Body of pancreas (tissue), 4 donors: ENCODE measurements at regions not wholly inside any gene's neighbourhood (a gene's known extent, or its start where the extent isn't known, plus 50 kb on each side); places are given as distances from the start of the nearest gene placed in this dataset.

Source experiments
- POLR2A ChIP-seq, 3 donors: fragments of 450-650 bp; IDR thresholded peaks; one replicate each; pipeline ENCODE4 v1.6.1; 2016; ENCODE audit warnings: antibody characterized with exemption in 3 of 3, mild to moderate bottlenecking in 2 of 3
- TF ChIP-seq, protein P1 (sequence below), 7 experiments: fragments of 450-650 bp in 4 of 7; fragments of 200-600 bp in 3 of 7; sonication (generic) in 3 of 7; IDR thresholded peaks; one replicate each; pipeline ENCODE4 v1.5.1; 2016 to 2019; ENCODE audit warnings: antibody characterized with exemption in 7 of 7

DNA sequence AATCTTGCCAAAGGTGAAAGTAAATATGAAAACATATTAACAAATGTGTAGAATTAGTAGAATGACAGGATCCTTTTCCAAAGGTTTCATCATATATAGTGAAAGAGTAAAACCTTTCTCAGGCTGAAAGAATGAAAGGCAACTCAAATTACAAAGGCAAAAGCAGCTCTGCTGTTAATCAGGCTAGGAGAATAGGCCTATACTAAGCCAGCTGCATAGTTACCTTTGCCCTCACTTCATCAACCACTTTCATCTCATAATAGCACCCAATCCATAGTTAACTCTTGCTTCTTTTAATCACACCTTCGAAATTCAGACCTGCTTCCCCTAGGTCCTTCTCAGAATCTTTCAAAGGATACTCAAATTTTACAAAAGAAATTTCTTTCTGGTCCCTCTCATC is 1167.6 kb upstream of the ATXN8OS start:
- TF ChIP-seq, protein P1, sequence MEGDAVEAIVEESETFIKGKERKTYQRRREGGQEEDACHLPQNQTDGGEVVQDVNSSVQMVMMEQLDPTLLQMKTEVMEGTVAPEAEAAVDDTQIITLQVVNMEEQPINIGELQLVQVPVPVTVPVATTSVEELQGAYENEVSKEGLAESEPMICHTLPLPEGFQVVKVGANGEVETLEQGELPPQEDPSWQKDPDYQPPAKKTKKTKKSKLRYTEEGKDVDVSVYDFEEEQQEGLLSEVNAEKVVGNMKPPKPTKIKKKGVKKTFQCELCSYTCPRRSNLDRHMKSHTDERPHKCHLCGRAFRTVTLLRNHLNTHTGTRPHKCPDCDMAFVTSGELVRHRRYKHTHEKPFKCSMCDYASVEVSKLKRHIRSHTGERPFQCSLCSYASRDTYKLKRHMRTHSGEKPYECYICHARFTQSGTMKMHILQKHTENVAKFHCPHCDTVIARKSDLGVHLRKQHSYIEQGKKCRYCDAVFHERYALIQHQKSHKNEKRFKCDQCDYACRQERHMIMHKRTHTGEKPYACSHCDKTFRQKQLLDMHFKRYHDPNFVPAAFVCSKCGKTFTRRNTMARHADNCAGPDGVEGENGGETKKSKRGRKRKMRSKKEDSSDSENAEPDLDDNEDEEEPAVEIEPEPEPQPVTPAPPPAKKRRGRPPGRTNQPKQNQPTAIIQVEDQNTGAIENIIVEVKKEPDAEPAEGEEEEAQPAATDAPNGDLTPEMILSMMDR (IDR thresholded peaks at IDR 0.05), result no peak
- TF ChIP-seq POLR2A (IDR thresholded peaks at IDR 0.05), result no peak
